PFSK-1 (cell line): ENCODE measurements at regions not wholly inside any gene's neighbourhood (a gene's known extent, or its start where the extent isn't known, plus 50 kb on each side); places are given as distances from the start of the nearest gene placed in this dataset.

Experiments used
- POLR2AphosphoS5 ChIP-seq: IDR thresholded peaks from 2 replicates; pipeline ENCODE4 v1.6.1; 2012; ENCODE audit warnings: low read depth, mild to moderate bottlenecking, control low read depth, low read length, moderate library complexity
- REST ChIP-seq, 2 experiments: IDR thresholded peaks; 2 replicates each; pipeline versions ENCODE4 v1.6.1 to v1.8.0; 2011 to 2012; ENCODE audit warnings: low read depth in 2 of 2, low read length in 2 of 2, control low read depth in 1 of 2, inconsistent platforms in 1 of 2, mild to moderate bottlenecking in 1 of 2, moderate library complexity in 1 of 2; ENCODE audit not compliant: insufficient read depth in 1 of 2
- SIN3A ChIP-seq: IDR thresholded peaks from 2 replicates; pipeline ENCODE4 v1.6.1; 2012; ENCODE audit warnings: mild to moderate bottlenecking, low read length, moderate library complexity, borderline replicate concordance; ENCODE audit not compliant: insufficient read depth
- TAF1 ChIP-seq: IDR thresholded peaks from 2 replicates; pipeline ENCODE4 v1.6.1; 2012; ENCODE audit warnings: low read length, control low read depth, borderline replicate concordance; ENCODE audit not compliant: insufficient read depth

- TF ChIP-seq POLR2AphosphoS5, result no peak
- TF ChIP-seq REST (IDR thresholded peaks at IDR 0.05; ENCODE audit: insufficient read depth in 1 of 2, low read depth in 2 of 2, low read length in 2 of 2), result no peak
- TF ChIP-seq SIN3A, result no peak
- no peak for TF ChIP-seq TAF1
Measured at GRCh38 chr10:8768341-8768740, 713.9 kb downstream of the GATA3 start.
